GM18517 (cell line): ENCODE measurements at regions not wholly inside any gene's neighbourhood (a gene's known extent, or its start where the extent isn't known, plus 50 kb on each side); places are given as distances from the start of the nearest gene placed in this dataset.
"Not testable (repeated sequence)": the region's sequence is repeated elsewhere in the genome, so short reads cannot be mapped to it uniquely, and the experiment has no call there.

Experiments used
- ATAC-seq: cut with Tn5 transposase; IDR thresholded peaks from one replicate; pipeline ENCODE4 v1.9.1; 2021; ENCODE audit warnings: mild to moderate bottlenecking, moderate library complexity; ENCODE audit not compliant: unreplicated experiment

GRCh38 chr2:150066490-150066889 is 421.0 kb downstream of the RND3 start:
- ATAC-seq: no peak

GRCh38 chr2:150063931-150064548 is 423.4 kb downstream of the RND3 start:
- no peak for ATAC-seq

GRCh38 chr2:150063432-150063889 is 424.0 kb downstream of the RND3 start:
- no peak for ATAC-seq

- ATAC-seq: no peak
These were observed 425.1 kb downstream of the RND3 start for GRCh38 chr2:150062416-150062815.

- no peak for ATAC-seq
These were observed 427.1 kb downstream of the RND3 start for GRCh38 chr2:150060341-150060740.

GRCh38 chr2:150059676-150060075 is 427.8 kb downstream of the RND3 start:
- ATAC-seq: not testable (repeated sequence)

GRCh38 chr2:150052457-150052856 is 435.0 kb downstream of the RND3 start:
- no peak for ATAC-seq

- ATAC-seq: peak; percentile 73
These were observed 436.5 kb downstream of the RND3 start for GRCh38 chr2:150051004-150051403.

- no peak for ATAC-seq
These were observed 437.4 kb downstream of the RND3 start for GRCh38 chr2:150050036-150050435.

- no peak for ATAC-seq
These were observed 439.7 kb downstream of the RND3 start for GRCh38 chr2:150047620-150048222.

GRCh38 chr2:150046810-150047209 is 440.7 kb downstream of the RND3 start:
- no peak for ATAC-seq

- ATAC-seq: no peak
These were observed 441.3 kb downstream of the RND3 start for GRCh38 chr2:150046211-150046610.

- no peak for ATAC-seq
These were observed 441.9 kb downstream of the RND3 start for GRCh38 chr2:150045601-150046000.

- ATAC-seq: no peak
These were observed 444.3 kb downstream of the RND3 start for GRCh38 chr2:150043172-150043500.

GRCh38 chr2:150042500-150043171 is 444.8 kb downstream of the RND3 start:
- no peak for ATAC-seq

- ATAC-seq: no peak
These were observed 445.6 kb downstream of the RND3 start for GRCh38 chr2:150041722-150042425.

- ATAC-seq: no peak
These were observed 449.0 kb upstream of the MMADHC start for GRCh38 chr2:150036622-150037021.

GRCh38 chr2:150034665-150035064 is 447.1 kb upstream of the MMADHC start:
- no peak for ATAC-seq

GRCh38 chr2:150030436-150031190 is 443.0 kb upstream of the MMADHC start:
- no peak for ATAC-seq

GRCh38 chr2:150028322-150028721 is 440.7 kb upstream of the MMADHC start:
- no peak for ATAC-seq

- ATAC-seq: no peak
These were observed 439.6 kb upstream of the MMADHC start for GRCh38 chr2:150027164-150027563.
